Ishikawa (cell line): ENCODE measurements at regions not wholly inside any gene's neighbourhood (a gene's known extent, or its start where the extent isn't known, plus 50 kb on each side); places are given as distances from the start of the nearest gene placed in this dataset.

Experiments used
- CEBPB ChIP-seq: IDR thresholded peaks from 2 replicates; pipeline ENCODE4 v1.6.1; 2012
- CREB1 ChIP-seq: IDR thresholded peaks from 2 replicates; pipeline ENCODE4 v1.6.1; 2012; ENCODE audit warnings: low read depth
- EGR1 ChIP-seq: IDR thresholded peaks from 2 replicates; pipeline ENCODE4 v1.6.1; 2012
- EP300 ChIP-seq: IDR thresholded peaks from 2 replicates; pipeline ENCODE4 v1.6.1; 2012; ENCODE audit warnings: borderline replicate concordance
- FOXM1 ChIP-seq: IDR thresholded peaks from 2 replicates; pipeline ENCODE4 v1.6.1; 2012; ENCODE audit warnings: low read depth, borderline replicate concordance
- NFIC ChIP-seq: IDR thresholded peaks from 2 replicates; pipeline ENCODE4 v1.6.1; 2012
- RAD21 ChIP-seq: IDR thresholded peaks from 2 replicates; pipeline ENCODE4 v1.6.1; 2012; ENCODE audit warnings: low read depth
- REST ChIP-seq: IDR thresholded peaks from 2 replicates; pipeline ENCODE4 v1.6.1; 2012; ENCODE audit warnings: low read depth, mild to moderate bottlenecking
- TAF1 ChIP-seq: IDR thresholded peaks from 2 replicates; pipeline ENCODE4 v1.6.1; 2012; ENCODE audit warnings: low read depth, mild to moderate bottlenecking
- TCF12 ChIP-seq: IDR thresholded peaks from 2 replicates; pipeline ENCODE4 v1.6.1; 2012; ENCODE audit warnings: low read depth
- USF1 ChIP-seq: IDR thresholded peaks from 2 replicates; pipeline ENCODE4 v1.6.1; 2012
- YY1 ChIP-seq: IDR thresholded peaks from 2 replicates; pipeline ENCODE4 v1.6.1; 2012; ENCODE audit warnings: low read depth
- TF ChIP-seq, protein P1 (sequence below): IDR thresholded peaks from 2 replicates; pipeline ENCODE4 v1.6.1; 2012

DNA sequence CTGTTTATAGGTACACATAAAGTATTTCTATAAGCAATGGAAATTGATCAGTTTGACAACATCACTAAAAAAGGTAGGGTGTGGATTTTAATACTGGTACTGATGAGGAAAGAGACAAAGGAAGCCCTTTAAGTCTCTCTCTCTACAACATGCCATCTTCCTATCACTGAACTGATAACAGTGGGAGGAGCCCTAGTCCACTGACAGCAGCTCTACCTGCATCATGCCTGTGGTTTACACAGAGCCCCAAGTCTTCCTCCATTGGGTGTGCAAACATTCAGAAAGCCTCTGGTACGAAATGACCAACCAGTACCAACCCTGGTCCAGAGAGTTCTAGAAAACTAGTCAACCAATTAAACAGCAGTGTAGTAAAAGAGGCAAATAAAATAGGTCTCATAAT is 53.4 kb downstream of the KLF12 start:
- TF ChIP-seq RAD21 (no peak), CREB1 (no peak), REST (no peak), EP300 (no peak), USF1 (no peak), TAF1 (no peak), FOXM1 (no peak), TCF12 (no peak), CEBPB (no peak), EGR1 (no peak), NFIC (no peak), YY1 (no peak)
- TF ChIP-seq, protein P1, sequence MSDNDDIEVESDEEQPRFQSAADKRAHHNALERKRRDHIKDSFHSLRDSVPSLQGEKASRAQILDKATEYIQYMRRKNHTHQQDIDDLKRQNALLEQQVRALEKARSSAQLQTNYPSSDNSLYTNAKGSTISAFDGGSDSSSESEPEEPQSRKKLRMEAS = no peak
